Calu3 (cell line): ENCODE measurements at regions not wholly inside any gene's neighbourhood (a gene's known extent, or its start where the extent isn't known, plus 50 kb on each side); places are given as distances from the start of the nearest gene placed in this dataset.

ENCODE experiments used
- BruUV-seq: library from RNA; stranded (reverse); fragments of 400-500 nt; replicated peaks from 2 replicates; lab custom pipeline; 2021; lab: Mats Ljungman, UMichigan
- CTCF ChIA-PET: fragments of 300-600 bp; sonication (Branson Sonifier 250); formaldehyde crosslinking; loops from one replicate; lab custom pipeline; 2022; ENCODE audit warnings: antibody characterized with exemption; lab: Charles Lee
- DNase-seq: peaks from one replicate; pipeline ENCODE4 v3.0.0; 2022
- H3K27ac Mint-ChIP-seq: one replicate; pipeline ENCODE4 v1.8.0; 2022; ENCODE audit warnings: mixed read lengths; ENCODE audit not compliant: unreplicated experiment
- H3K27me3 Mint-ChIP-seq: one replicate; pipeline ENCODE4 v1.8.0; 2022; ENCODE audit warnings: mixed read lengths; ENCODE audit not compliant: unreplicated experiment
- H3K36me3 Mint-ChIP-seq: one replicate; pipeline ENCODE4 v1.8.0; 2022; ENCODE audit warnings: mild to moderate bottlenecking, moderate library complexity, mixed read lengths; ENCODE audit not compliant: insufficient read depth, unreplicated experiment
- H3K4me1 Mint-ChIP-seq: one replicate; pipeline ENCODE4 v1.8.0; 2022; ENCODE audit warnings: mild to moderate bottlenecking, low read depth, mixed read lengths; ENCODE audit not compliant: unreplicated experiment
- H3K4me3 Mint-ChIP-seq: one replicate; pipeline ENCODE4 v1.8.0; 2022; ENCODE audit warnings: mild to moderate bottlenecking, low read depth, moderate library complexity, mixed read lengths; ENCODE audit not compliant: unreplicated experiment
- H3K9me3 Mint-ChIP-seq: one replicate; pipeline ENCODE4 v1.8.0; 2022; ENCODE audit warnings: low read depth, mixed read lengths; ENCODE audit not compliant: unreplicated experiment
- CTCF ChIP-seq: fragments of 200-600 bp; IDR thresholded peaks from one replicate; pipeline ENCODE4 v1.8.0; 2022; ENCODE audit warnings: antibody characterized with exemption; ENCODE audit not compliant: unreplicated experiment
- intact Hi-C: fragments of 100-400 bp; cut with micrococcal nuclease; formaldehyde crosslinking; loops from one replicate; pipeline ENCODE4 v1.10.0; 2022; ENCODE audit not compliant: unreplicated experiment

GRCh38 chr7:149610441-149611011, 112.9 kb upstream of the ZNF746 start:
- Mint-ChIP-seq H3K27me3 (no peaks in the 10 kb centered on the region), H3K9me3 (no peaks in the 10 kb centered on the region), H3K4me3 (no peak overlapping the region), H3K4me1 (no peaks in the 10 kb centered on the region), H3K27ac (no peak overlapping the region), H3K36me3 (peaks cover 29% of the 10 kb centered on the region)
- CTCF ChIA-PET, result no interaction called here
- no peak for DNase-seq
- intact Hi-C loops, result no loop called here
- no TSS peak for BruUV-seq
- TF ChIP-seq CTCF, result no peak

GRCh38 chr7:149608168-149608567, 110.6 kb upstream of the ZNF746 start:
- no peaks in the 10 kb centered on the region for H3K4me1 Mint-ChIP-seq
- H3K27ac Mint-ChIP-seq, result no peak overlapping the region
- TF ChIP-seq CTCF, result no peak
- no peak for DNase-seq
- CTCF ChIA-PET, result no interaction called here
- H3K36me3 Mint-ChIP-seq, result peaks cover 28% of the 10 kb centered on the region
- H3K9me3 Mint-ChIP-seq, result no peaks in the 10 kb centered on the region
- H3K27me3 Mint-ChIP-seq, result no peaks in the 10 kb centered on the region
- H3K4me3 Mint-ChIP-seq, result no peak overlapping the region
- intact Hi-C loops, result no loop called here
- BruUV-seq, result no TSS peak

GRCh38 chr7:149607683-149608082, 110.1 kb upstream of the ZNF746 start:
- Mint-ChIP-seq H3K36me3 (peaks cover 24% of the 10 kb centered on the region), H3K27ac (no peak overlapping the region), H3K9me3 (no peaks in the 10 kb centered on the region), H3K4me3 (no peak overlapping the region), H3K27me3 (no peaks in the 10 kb centered on the region), H3K4me1 (no peaks in the 10 kb centered on the region)
- BruUV-seq, result no TSS peak
- TF ChIP-seq CTCF, result no peak
- intact Hi-C loops, result no loop called here
- CTCF ChIA-PET, result no interaction called here
- DNase-seq, result no peak

- BruUV-seq, result no TSS peak
- Mint-ChIP-seq H3K27ac (no peak overlapping the region), H3K36me3 (peaks cover 24% of the 10 kb centered on the region), H3K9me3 (no peaks in the 10 kb centered on the region), H3K4me3 (no peak overlapping the region), H3K4me1 (no peaks in the 10 kb centered on the region), H3K27me3 (no peaks in the 10 kb centered on the region)
- CTCF ChIA-PET, result no interaction called here
- intact Hi-C loops, result no loop called here
- no peak for TF ChIP-seq CTCF
- no peak for DNase-seq
These were observed 109.2 kb upstream of the ZNF746 start for GRCh38 chr7:149606826-149607225.
